ENCODE measurements at regions not wholly inside any gene's neighbourhood (a gene's known extent, or its start where the extent isn't known, plus 50 kb on each side); places are given as distances from the start of the nearest gene placed in this dataset.
"Not testable (repeated sequence)": the region's sequence is repeated elsewhere in the genome, so short reads cannot be mapped to it uniquely, and the experiment has no call there.

DNA sequence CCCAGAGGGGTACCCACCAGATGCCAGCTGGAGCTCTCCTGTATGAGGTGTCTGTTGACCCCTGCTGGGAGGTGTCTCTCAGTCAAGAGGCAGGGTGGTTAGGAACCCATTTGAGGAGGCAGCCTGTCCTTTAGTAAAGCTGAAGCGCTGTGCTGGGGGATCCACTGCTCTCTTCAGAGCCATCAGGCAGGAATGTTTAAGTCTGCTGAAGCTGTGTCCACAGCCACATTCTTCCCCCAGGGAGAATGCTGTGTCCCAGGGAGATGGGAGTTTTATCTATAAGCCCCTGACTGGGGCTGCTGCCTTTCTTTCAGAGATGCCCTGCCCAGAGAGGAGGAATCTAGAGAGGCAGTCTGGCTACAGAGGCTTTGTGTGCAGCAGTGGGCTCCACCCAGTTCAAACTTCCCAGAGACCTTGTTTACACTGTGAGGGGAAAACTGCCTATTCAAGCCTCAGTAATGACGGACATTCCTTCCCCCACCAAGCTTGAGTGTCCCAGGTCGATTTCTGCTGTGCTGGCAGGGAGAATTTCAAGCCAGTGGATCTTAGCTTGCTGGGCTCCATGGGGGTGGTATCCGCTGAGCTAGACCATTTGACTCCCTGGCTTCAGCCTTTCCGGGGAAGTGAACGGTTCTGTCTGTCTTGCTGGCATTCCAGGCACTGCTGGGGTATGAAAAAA lies 133.8 kb downstream of the LEPR start:
- WGBS, 4 donors: 75 to 100% (median 84%) methylated on average over 1 to 6 of the region's 6 CpGs
- H3K9me3 ChIP-seq (replicated peaks in 1 of 3); H3K4me1 ChIP-seq (replicated peaks in 1 of 2); intact Hi-C loops (cut with DNase I); H3K27me3 ChIP-seq; H3K36me3 ChIP-seq (replicated peaks in 1 of 2); H3K27ac ChIP-seq; H3K4me3 ChIP-seq; DNase-seq: not testable (repeated sequence)

GRCh38 chr1:65554829-65555228 lies 134.4 kb downstream of the LEPR start:
- TF ChIP-seq, protein P1, sequence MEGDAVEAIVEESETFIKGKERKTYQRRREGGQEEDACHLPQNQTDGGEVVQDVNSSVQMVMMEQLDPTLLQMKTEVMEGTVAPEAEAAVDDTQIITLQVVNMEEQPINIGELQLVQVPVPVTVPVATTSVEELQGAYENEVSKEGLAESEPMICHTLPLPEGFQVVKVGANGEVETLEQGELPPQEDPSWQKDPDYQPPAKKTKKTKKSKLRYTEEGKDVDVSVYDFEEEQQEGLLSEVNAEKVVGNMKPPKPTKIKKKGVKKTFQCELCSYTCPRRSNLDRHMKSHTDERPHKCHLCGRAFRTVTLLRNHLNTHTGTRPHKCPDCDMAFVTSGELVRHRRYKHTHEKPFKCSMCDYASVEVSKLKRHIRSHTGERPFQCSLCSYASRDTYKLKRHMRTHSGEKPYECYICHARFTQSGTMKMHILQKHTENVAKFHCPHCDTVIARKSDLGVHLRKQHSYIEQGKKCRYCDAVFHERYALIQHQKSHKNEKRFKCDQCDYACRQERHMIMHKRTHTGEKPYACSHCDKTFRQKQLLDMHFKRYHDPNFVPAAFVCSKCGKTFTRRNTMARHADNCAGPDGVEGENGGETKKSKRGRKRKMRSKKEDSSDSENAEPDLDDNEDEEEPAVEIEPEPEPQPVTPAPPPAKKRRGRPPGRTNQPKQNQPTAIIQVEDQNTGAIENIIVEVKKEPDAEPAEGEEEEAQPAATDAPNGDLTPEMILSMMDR (IDR thresholded peaks at IDR 0.05): no peak
- no peak for TF ChIP-seq POLR2A (IDR thresholded peaks at IDR 0.05)
- H3K9me3 ChIP-seq (replicated peaks in 1 of 3): no peaks in the 10 kb centered on the region
- no peaks in the 10 kb centered on the region for H3K4me1 ChIP-seq (replicated peaks in 1 of 2)
- no peak for DNase-seq
- 78 to 86% (median 85%) methylated on average over 7 to 8 of the region's 8 CpGs for WGBS, 4 donors
- intact Hi-C loops (cut with DNase I): no loop called here
- H3K27ac ChIP-seq: no peak overlapping the region
- no peak overlapping the region for H3K4me3 ChIP-seq
- H3K27me3 ChIP-seq: no peaks in the 10 kb centered on the region
- H3K36me3 ChIP-seq (replicated peaks in 1 of 2): no peaks in the 10 kb centered on the region

DNA sequence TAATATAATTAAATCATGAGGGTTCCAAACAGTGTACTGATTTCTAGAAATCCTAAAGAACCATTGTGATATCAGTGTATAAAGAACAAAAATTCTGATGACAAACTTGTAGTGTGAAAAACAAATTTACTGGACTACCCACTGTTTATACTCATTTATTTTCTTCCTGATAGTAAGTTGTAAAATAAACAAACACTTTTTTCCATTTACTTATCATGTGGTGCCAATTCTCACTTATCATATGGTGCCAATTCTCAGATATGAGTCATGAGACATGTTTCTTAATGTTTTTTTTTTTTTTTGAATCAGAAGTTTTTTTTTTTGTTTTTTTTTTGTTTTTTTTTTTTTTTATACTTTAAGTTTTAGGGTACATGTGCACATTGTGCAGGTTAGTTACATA lies 137.7 kb downstream of the LEPR start:
- no peak overlapping the region for H3K27ac ChIP-seq
- H3K9me3 ChIP-seq (replicated peaks in 1 of 3): no peaks in the 10 kb centered on the region
- no peak overlapping the region for H3K4me3 ChIP-seq
- TF ChIP-seq, protein P1 (IDR thresholded peaks at IDR 0.05): no peak
- no peak for TF ChIP-seq POLR2A (IDR thresholded peaks at IDR 0.05)
- intact Hi-C loops (cut with DNase I): no loop called here
- no peaks in the 10 kb centered on the region for H3K36me3 ChIP-seq (replicated peaks in 1 of 2)
- no peaks in the 10 kb centered on the region for H3K27me3 ChIP-seq
- no peaks in the 10 kb centered on the region for H3K4me1 ChIP-seq (replicated peaks in 1 of 2)
- no peak for DNase-seq

GRCh38 chr1:65564493-65564892 lies 144.0 kb downstream of the LEPR start:
- H3K36me3 ChIP-seq (replicated peaks in 1 of 2): no peaks in the 10 kb centered on the region
- no peaks in the 10 kb centered on the region for H3K4me1 ChIP-seq (replicated peaks in 1 of 2)
- no peak for DNase-seq
- no peaks in the 10 kb centered on the region for H3K27me3 ChIP-seq
- no peaks in the 10 kb centered on the region for H3K9me3 ChIP-seq (replicated peaks in 1 of 3)
- intact Hi-C loops (cut with DNase I): no loop called here
- TF ChIP-seq, protein P1 (IDR thresholded peaks at IDR 0.05): no peak
- no peak for TF ChIP-seq POLR2A (IDR thresholded peaks at IDR 0.05)
- 77 to 97% (median 88%) methylated on average over 6 to 7 of the region's 7 CpGs for WGBS, 4 donors
- no peak overlapping the region for H3K4me3 ChIP-seq
- no peak overlapping the region for H3K27ac ChIP-seq

GRCh38 chr1:65568285-65568684 lies 147.8 kb downstream of the LEPR start:
- WGBS, 4 donors: 69 to 86% (median 77%) methylated on average over 3 of the region's 3 CpGs
- Histone ChIP-seq H3K27me3 (no peaks in the 10 kb centered on the region), H3K9me3 (replicated peaks in 1 of 3) (no peaks in the 10 kb centered on the region), H3K27ac (no peak overlapping the region), H3K4me1 (replicated peaks in 1 of 2) (no peaks in the 10 kb centered on the region), H3K36me3 (replicated peaks in 1 of 2) (no peaks in the 10 kb centered on the region), H3K4me3 (no peak overlapping the region)
- no peak for DNase-seq
- intact Hi-C loops (cut with DNase I): no loop called here
- TF ChIP-seq, protein P1 (IDR thresholded peaks at IDR 0.05): no peak
- TF ChIP-seq POLR2A (IDR thresholded peaks at IDR 0.05): no peak

All from adrenal gland (tissue), 9 donors.